GM18517 (cell line): ENCODE measurements at regions not wholly inside any gene's neighbourhood (a gene's known extent, or its start where the extent isn't known, plus 50 kb on each side); places are given as distances from the start of the nearest gene placed in this dataset.
A peak's percentile ranks its signal among the peaks of the same experiment; 100 is the strongest.

Experiments
- ATAC-seq: cut with Tn5 transposase; IDR thresholded peaks from one replicate; pipeline ENCODE4 v1.9.1; 2021; ENCODE audit warnings: mild to moderate bottlenecking, moderate library complexity; ENCODE audit not compliant: unreplicated experiment

GRCh38 chr6:28766426-28766825 lies 157.4 kb downstream of the TRIM27 start:
- no peak for ATAC-seq

- no peak for ATAC-seq
Measured at GRCh38 chr6:28767133-28767532, 156.7 kb downstream of the TRIM27 start.

GRCh38 chr6:28767691-28768090 lies 156.1 kb downstream of the TRIM27 start:
- no peak for ATAC-seq

- no peak for ATAC-seq
Measured at GRCh38 chr6:28768187-28768913, 155.4 kb downstream of the TRIM27 start.

GRCh38 chr6:28769626-28770402 lies 154.0 kb downstream of the TRIM27 start:
- no peak for ATAC-seq

GRCh38 chr6:28770732-28771131 lies 153.1 kb downstream of the TRIM27 start:
- ATAC-seq = no peak

- no peak for ATAC-seq
Measured at GRCh38 chr6:28771401-28772267, 152.2 kb downstream of the TRIM27 start.

- ATAC-seq = no peak
Measured at GRCh38 chr6:28772480-28773381, 151.1 kb downstream of the TRIM27 start.

- ATAC-seq = no peak
Measured at GRCh38 chr6:28774292-28775051, 149.3 kb downstream of the TRIM27 start.

- ATAC-seq = no peak
Measured at GRCh38 chr6:28775052-28775376, 148.8 kb downstream of the TRIM27 start.

GRCh38 chr6:28775405-28776129 lies 148.2 kb downstream of the TRIM27 start:
- no peak for ATAC-seq

- no peak for ATAC-seq
Measured at GRCh38 chr6:28776269-28777146, 147.3 kb downstream of the TRIM27 start.

GRCh38 chr6:28777147-28777461 lies 146.7 kb downstream of the TRIM27 start:
- ATAC-seq = no peak

- peak; percentile 16 for ATAC-seq
Measured at GRCh38 chr6:28782113-28782673, 141.6 kb downstream of the TRIM27 start.

GRCh38 chr6:28785962-28786679 lies 137.7 kb downstream of the TRIM27 start:
- ATAC-seq = no peak

GRCh38 chr6:28789553-28790083 lies 134.2 kb downstream of the TRIM27 start:
- no peak for ATAC-seq

- no peak for ATAC-seq
Measured at GRCh38 chr6:28791002-28791383, 132.8 kb downstream of the TRIM27 start.
